DMS114 treated with DMSO at 0.1 percent for 48 hours (cell line): ENCODE measurements at regions not wholly inside any gene's neighbourhood (a gene's known extent, or its start where the extent isn't known, plus 50 kb on each side); places are given as distances from the start of the nearest gene placed in this dataset.

Experiments used
- DNase-seq: peaks from one replicate; lab custom pipeline; 2025; ENCODE audit not compliant: unreplicated experiment; lab: John Stamatoyannopoulos, UW

DNA sequence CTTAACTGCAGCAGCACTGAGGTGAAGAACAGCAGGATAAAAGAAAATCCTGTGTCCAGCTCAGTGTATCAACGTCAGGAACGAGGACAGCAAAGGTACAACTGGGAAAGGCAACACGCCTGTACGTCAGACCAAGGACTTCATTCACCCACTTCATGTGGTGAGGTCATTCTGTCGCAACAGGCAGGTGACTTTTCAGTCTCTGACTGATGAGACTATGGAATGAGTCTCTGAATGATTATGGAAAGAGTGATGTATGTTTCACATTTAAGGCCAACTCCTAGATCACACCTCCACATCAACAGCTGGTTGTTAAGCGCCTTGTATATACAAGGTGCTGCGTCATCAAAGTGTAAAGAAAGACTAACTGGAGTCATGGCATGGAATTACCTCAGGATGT is 297.6 kb upstream of the SP8 start:
- DNase-seq, result no peak

DNA sequence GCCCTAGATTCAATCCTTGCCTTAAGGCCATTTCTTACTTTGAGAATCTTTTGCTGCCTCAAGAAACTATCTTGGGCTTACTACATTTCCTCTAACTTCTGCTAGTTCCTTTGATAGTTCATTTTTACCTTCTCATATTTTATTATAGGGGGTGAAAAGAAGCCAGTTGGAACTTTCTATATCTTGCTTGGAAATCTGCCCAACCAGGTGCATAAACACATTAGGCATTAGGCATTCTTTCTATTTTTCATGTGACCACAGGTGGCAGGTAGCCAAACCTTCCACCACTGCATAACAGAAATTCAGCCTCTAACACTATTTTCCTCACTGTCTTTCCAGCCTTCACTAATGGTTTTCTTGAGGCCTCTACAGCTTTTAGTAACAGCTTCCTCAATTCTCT is 300.0 kb upstream of the SP8 start:
- no peak for DNase-seq

- DNase-seq, result no peak
Observed at GRCh38 chr7:21089653-21090052, 303.0 kb upstream of the SP8 start.

DNA sequence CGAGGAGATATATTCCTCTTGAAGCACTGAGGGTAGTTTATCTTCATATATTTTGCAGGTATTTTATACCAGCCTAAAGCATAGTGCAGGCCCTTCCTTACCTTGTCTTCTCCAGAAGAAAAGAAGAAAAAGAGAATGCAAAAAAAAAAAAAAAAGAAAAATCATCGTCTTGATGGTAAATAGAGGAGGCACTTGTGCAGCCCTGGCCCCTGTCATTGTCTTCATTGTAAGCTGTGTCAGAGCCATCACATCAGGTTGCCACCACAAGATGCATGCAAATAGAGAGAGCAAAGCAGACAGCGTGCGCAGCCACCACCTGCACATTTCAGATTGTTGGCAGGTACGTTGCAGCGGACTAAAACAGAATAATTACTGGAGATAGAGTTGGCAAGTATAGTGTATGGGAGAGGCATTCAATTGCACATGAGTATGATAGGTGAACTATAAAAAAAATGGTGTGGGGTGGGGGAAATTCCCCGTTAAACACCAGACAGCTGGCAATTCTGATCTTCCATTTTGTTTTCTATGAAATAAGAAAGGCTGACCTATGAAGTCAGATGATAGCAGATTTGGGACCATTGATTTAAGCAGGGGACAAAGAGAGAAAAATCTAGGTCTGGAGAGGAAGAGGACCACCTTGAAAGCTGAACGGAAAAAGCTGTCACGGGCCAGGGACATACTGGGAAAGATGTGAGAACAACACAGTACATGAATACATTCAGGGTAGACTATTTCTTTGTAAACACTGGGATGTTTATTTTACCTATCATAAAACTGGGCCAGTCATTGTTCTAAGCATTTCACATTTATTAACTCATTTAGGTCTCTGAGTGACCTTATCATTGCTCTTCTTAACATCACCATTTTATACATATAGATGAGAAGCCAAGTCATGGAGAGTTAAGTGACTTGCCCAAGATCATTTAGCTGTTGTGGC is 306.3 kb upstream of the SP8 start:
- DNase-seq, result no peak

GRCh38 chr7:21094589-21094988 is 307.9 kb upstream of the SP8 start:
- no peak for DNase-seq

- DNase-seq, result no peak
Observed at GRCh38 chr7:21099432-21099831, 312.7 kb upstream of the SP8 start.

- DNase-seq, result no peak
Observed at GRCh38 chr7:21099955-21100354, 313.3 kb upstream of the SP8 start.

DNA sequence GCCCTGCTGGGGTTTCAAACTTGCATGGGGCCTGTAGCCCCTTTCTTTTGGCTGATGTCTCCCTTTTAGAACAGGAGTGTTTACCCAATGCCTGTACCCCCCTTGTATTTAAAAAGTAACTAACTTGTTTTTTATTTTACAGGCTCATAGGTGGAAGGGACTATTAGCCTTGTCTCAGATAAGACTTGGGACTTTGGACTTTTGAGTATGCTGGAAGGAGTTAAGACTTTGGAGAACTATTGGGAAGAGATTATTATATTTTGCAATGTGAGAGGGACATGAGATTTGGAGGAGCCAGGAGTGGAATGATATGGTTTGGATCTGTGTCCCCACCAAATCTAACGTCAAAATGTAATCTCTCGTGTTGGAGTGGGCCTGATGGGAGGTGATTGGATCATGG is 314.9 kb upstream of the SP8 start:
- DNase-seq, result no peak

- DNase-seq, result no peak
Observed at GRCh38 chr7:21103426-21104123, 316.9 kb upstream of the SP8 start.

GRCh38 chr7:21104124-21104500 is 317.4 kb upstream of the SP8 start:
- DNase-seq, result no peak

- no peak for DNase-seq
Observed at GRCh38 chr7:21106296-21106732, 319.6 kb upstream of the SP8 start.

- DNase-seq, result no peak
Observed at GRCh38 chr7:21107101-21107500, 320.4 kb upstream of the SP8 start.

DNA sequence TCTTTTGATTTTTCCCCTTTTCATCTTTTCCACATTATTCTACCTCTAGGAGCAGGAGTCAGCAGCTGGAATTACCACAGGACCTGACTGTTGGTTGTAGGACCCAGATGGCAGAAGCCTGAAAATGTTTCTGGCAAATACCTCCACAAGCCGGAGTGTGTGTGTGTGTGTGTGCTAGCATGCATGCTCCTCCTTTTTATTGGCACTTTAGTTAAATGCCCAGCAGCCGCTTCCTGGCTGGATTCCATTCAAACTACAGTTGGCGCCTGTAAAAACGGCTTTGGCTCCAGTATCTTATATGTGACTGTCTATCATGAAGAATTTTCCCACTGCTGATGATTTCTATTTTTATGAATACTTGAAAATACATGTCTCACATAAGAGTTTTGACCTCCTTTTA is 319.7 kb upstream of the SP4 start:
- no peak for DNase-seq

DNA sequence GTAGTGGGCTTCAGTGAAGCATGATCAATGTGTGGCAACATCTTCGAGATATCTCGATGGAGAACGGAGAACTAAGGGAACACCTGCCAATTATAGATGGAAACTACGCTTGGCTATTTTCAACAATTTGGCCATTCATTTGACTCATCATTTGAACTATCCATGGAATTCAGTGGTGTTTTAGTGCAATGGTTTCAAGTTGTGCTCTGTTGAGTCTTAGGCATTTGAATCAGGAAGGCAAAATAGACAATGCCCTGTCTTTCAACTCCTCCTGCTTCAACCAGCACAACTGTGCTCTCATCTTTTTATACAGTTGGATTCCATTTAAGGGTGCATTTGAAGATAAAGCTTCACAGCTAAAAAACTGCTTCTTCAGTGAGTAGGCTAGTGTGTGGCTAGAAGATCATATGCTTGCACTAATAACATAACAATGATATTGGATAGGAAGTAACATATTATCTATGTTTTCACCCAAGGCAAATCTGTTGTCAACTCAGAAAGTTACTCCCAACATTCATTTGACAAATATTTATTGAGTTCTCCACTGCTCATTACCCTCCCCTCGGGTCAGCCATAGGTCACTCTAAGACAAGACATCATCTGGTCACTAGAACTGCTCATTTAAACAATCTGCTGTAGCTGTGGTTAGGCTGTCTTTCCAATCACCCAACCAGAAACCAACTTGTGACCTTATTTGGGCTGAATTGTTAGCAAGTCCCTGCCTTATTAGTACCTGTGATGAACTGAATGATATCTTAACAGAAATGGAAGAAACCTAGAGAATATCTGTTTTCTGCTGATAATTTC is 314.1 kb upstream of the SP4 start:
- no peak for DNase-seq

GRCh38 chr7:21123586-21123985 is 304.3 kb upstream of the SP4 start:
- DNase-seq, result no peak

GRCh38 chr7:21125297-21125696 is 302.6 kb upstream of the SP4 start:
- no peak for DNase-seq

GRCh38 chr7:21128062-21128817 is 299.6 kb upstream of the SP4 start:
- no peak for DNase-seq

GRCh38 chr7:21131897-21132296 is 296.0 kb upstream of the SP4 start:
- DNase-seq, result no peak

DNA sequence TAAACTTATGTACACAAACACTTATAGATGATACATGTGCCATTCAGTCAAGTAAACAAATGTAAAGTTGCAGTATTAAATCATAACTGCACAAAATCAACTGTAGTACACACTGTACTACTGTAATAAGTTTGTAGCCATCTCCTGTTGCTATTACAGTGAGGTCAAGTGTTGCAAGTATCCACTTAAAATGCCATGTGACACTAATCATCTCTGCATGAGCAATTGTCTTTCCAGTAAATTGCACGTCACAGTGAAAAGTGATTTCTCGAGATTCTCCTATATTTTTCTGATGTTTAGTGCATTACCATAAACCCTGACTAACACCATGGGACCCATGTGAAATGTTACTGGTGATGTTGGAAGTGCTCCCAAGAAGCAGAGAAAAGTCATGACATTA is 293.3 kb upstream of the SP4 start:
- DNase-seq, result no peak

- no peak for DNase-seq
Observed at GRCh38 chr7:21135437-21135836, 292.4 kb upstream of the SP4 start.

DNA sequence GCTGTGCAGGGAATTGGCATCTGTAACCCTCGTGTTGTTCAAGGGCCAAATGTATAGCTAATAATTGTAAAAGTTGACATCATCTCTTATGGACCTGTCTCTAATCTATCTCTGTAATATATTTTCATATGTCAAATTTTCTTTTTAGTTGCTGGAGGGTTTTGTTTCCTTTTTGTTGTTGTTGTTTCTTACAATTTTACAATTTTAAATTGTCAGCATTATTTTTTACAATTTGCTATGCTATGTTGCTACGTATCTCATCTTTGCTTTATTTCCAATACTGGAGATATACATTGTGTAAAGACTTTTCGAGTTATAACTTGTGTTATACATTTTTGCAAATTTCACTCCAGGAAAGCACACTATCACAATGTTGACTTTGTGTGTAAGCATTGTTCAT is 290.2 kb upstream of the SP4 start:
- DNase-seq, result no peak
